ENCODE measurements at regions not wholly inside any gene's neighbourhood (a gene's known extent, or its start where the extent isn't known, plus 50 kb on each side); places are given as distances from the start of the nearest gene placed in this dataset.

DNA sequence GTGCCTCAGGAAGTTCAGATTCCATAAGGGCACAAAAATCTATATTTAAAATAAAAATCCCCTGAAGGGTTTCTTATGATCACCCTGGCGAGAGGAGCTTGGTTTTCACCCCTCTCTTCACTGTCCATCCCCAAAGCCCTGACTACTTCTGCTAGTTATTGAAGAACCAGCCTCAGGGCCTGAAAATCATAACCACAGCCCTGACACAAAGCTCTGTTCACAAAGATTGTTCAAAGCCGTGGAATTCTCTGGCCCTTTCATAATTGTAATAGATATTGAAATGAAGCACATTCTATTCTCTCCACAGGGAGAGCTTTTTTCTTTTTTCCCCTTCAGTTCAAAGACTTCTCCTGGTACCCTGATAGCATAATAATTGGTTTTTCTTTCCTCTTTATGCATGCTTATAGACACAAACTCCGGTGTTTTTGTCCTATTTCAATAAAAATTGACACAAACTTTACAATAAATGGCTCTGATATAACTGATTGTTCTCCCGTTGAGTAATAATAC, 343.8 kb downstream of the CAAP1 start:
- TF ChIP-seq ZFP30 (CRISPR knock-in tag; IDR thresholded peaks at IDR 0.05) (no peak), TOX (CRISPR knock-in tag; IDR thresholded peaks at IDR 0.05; ENCODE audit: borderline replicate concordance) (no peak), CSDC2 (CRISPR knock-in tag; IDR thresholded peaks at IDR 0.05) (no peak), RARB (CRISPR knock-in tag; IDR thresholded peaks at IDR 0.05) (no peak), BACH2 (CRISPR knock-in tag; IDR thresholded peaks at IDR 0.05; ENCODE audit: borderline replicate concordance) (no peak), ESRRG (CRISPR knock-in tag; IDR thresholded peaks at IDR 0.05) (no peak), ZFP3 (CRISPR knock-in tag; IDR thresholded peaks at IDR 0.05) (no peak), GLIS3 (CRISPR knock-in tag; IDR thresholded peaks at IDR 0.05) (no peak), CSRNP3 (CRISPR knock-in tag; IDR thresholded peaks at IDR 0.05) (no peak), ARNTL (CRISPR knock-in tag; IDR thresholded peaks at IDR 0.05; ENCODE audit: borderline replicate concordance, low read depth) (no peak), ZC3H10 (CRISPR knock-in tag; IDR thresholded peaks at IDR 0.05) (no peak), ZNF70 (CRISPR knock-in tag; IDR thresholded peaks at IDR 0.05) (no peak)
- TF ChIP-seq, protein P1, sequence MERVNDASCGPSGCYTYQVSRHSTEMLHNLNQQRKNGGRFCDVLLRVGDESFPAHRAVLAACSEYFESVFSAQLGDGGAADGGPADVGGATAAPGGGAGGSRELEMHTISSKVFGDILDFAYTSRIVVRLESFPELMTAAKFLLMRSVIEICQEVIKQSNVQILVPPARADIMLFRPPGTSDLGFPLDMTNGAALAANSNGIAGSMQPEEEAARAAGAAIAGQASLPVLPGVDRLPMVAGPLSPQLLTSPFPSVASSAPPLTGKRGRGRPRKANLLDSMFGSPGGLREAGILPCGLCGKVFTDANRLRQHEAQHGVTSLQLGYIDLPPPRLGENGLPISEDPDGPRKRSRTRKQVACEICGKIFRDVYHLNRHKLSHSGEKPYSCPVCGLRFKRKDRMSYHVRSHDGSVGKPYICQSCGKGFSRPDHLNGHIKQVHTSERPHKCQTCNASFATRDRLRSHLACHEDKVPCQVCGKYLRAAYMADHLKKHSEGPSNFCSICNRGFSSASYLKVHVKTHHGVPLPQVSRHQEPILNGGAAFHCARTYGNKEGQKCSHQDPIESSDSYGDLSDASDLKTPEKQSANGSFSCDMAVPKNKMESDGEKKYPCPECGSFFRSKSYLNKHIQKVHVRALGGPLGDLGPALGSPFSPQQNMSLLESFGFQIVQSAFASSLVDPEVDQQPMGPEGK (CRISPR knock-in tag; IDR thresholded peaks at IDR 0.05; ENCODE audit: borderline replicate concordance): no peak
- TF ChIP-seq, protein P2, sequence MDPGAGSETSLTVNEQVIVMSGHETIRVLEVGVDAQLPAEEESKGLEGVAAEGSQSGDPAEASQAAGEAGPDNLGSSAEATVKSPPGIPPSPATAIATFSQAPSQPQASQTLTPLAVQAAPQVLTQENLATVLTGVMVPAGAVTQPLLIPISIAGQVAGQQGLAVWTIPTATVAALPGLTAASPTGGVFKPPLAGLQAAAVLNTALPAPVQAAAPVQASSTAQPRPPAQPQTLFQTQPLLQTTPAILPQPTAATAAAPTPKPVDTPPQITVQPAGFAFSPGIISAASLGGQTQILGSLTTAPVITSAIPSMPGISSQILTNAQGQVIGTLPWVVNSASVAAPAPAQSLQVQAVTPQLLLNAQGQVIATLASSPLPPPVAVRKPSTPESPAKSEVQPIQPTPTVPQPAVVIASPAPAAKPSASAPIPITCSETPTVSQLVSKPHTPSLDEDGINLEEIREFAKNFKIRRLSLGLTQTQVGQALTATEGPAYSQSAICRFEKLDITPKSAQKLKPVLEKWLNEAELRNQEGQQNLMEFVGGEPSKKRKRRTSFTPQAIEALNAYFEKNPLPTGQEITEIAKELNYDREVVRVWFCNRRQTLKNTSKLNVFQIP (CRISPR knock-in tag; IDR thresholded peaks at IDR 0.05; ENCODE audit: borderline replicate concordance, low read depth): no peak

Data from SK-N-SH treated with all-trans-retinoic acid at 6 μM for 48 hours (cell line).